ES-I3 (cell line): ENCODE measurements at regions not wholly inside any gene's neighbourhood (a gene's known extent, or its start where the extent isn't known, plus 50 kb on each side); places are given as distances from the start of the nearest gene placed in this dataset.

Source experiments
- H3K36me3 ChIP-seq: 2 replicates; pipeline ENCODE4 v1.6.1; 2013; ENCODE audit warnings: mild to moderate bottlenecking, low read length, control low read depth, moderate library complexity; ENCODE audit not compliant: insufficient read depth
- H3K4me1 ChIP-seq: 2 replicates; pipeline ENCODE4 v1.6.1; 2013; ENCODE audit warnings: mild to moderate bottlenecking, control low read depth, low read length; ENCODE audit not compliant: insufficient read depth
- H3K9ac ChIP-seq: 2 replicates; pipeline ENCODE4 v1.6.1; 2013; ENCODE audit warnings: low read depth, mild to moderate bottlenecking, low read length, moderate library complexity
- H3K9me3 ChIP-seq: 2 replicates; pipeline ENCODE4 v1.6.1; 2013; ENCODE audit warnings: mild to moderate bottlenecking, low read length, moderate library complexity; ENCODE audit not compliant: control insufficient read depth, insufficient read depth

DNA sequence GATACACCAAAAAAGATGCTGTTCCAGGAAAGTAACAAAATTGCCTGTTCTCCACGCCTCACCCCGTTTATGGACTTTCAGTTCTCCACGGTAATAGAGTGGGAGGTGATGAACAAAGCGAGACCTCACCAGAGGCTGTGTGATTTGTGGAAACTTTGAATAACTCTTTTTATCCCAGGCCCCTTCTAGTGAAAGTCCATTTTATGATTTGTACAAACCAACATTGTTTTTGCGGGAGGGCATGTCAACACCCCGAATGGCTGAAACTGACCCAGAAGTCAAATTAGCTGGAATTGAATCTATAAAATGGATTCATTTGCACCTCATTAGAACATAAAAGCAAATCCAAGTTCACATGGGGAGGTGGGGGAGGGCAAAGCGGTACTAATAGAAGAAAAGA lies 517.8 kb downstream of the CDH26 start:
- Histone ChIP-seq H3K4me1 (no peaks in the 10 kb centered on the region; the same call in 1 of the 2 replicates), H3K36me3 (no peaks in the 10 kb centered on the region), H3K9ac (no peak overlapping the region), H3K9me3 (no peaks in the 10 kb centered on the region)

DNA sequence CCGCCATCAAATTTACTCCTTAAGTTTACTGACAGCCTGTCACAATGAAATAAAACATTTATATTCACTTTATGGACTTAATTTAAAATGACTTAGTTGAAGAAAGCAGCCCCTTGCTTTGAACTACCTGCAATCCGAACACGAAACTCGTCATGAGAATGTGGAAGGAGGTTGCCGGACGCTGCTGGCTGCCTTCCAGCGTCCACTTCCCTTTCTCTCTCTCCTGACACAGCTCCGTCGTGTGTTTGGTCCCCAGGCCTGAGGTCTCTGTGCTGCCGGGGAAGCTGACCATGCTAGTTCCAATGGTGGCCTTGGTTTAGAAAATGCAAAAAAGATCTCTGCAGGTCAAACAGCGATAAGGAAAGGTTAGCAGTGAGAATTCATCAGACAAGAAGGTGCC lies 519.7 kb downstream of the CDH26 start:
- no peaks in the 10 kb centered on the region for H3K36me3 ChIP-seq
- no peaks in the 10 kb centered on the region for H3K9me3 ChIP-seq
- no peaks in the 10 kb centered on the region; the same call in 1 of the 2 replicates for H3K4me1 ChIP-seq
- no peak overlapping the region for H3K9ac ChIP-seq

DNA sequence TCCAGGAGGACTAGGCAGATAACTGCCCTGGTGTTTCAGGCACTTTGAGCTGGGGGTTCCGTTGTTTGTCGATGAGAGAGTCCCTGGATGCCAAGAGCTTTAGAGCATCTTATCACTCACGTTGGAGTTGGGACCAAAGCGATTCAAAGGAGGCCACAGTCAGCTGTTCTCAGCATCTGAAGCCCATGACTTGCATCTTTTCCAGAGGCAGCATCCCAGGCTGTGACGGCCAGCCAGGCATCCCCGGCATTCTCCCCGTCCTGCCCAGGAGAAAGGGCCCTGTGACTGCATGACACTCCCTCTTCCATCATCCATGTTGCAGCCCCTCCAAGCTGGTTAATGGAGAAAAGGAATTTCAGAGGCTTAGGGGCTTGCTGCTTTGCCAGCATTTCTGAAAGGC lies 520.3 kb downstream of the CDH26 start:
- H3K36me3 ChIP-seq: no peaks in the 10 kb centered on the region

DNA sequence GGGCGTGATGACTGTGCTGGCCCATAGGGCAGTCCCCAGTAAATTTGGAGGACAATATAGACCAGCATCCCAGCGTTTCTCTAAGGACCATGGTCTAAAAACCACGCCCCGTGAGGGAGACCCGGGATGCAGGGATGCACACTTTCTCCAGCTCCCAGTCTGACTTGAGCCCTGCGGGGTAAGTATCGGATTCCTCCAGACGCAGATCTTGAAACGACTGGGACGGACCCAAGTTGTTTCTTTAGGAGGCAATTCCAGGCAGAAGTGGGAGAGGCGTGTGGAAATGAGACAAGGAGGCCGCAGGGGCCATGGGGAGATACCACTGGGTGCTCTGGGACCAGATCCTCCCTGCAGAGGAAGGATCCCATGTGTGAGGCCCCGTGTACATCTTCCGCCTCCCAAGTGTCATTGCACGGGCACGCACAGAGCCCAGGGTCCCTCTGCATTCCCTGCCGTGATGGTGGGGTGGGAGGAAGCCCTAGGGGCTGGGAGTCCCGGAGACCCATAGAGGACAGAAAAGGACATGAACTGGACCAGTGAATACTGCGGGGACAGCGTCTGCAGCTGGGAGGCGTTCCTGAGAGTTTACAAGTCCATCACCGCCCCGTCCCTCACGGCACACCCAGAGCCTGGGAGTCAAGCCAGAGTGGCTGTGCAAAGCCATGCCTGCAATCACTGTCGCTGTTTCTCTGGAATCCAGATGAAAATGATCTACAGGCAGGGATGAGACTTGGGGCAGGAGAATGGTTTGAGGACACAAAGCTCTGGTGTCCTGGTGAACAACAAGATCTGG lies 522.9 kb downstream of the CDH26 start:
- Histone ChIP-seq H3K4me1 (no peaks in the 10 kb centered on the region), H3K9ac (no peak overlapping the region), H3K36me3 (no peaks in the 10 kb centered on the region), H3K9me3 (no peaks in the 10 kb centered on the region)

More for the DNA sequence above, 520.3 kb downstream of the CDH26 start:
- no peaks in the 10 kb centered on the region; the same call in 1 of the 2 replicates for H3K4me1 ChIP-seq
- no peaks in the 10 kb centered on the region for H3K9me3 ChIP-seq
- H3K9ac ChIP-seq: no peak overlapping the region

DNA sequence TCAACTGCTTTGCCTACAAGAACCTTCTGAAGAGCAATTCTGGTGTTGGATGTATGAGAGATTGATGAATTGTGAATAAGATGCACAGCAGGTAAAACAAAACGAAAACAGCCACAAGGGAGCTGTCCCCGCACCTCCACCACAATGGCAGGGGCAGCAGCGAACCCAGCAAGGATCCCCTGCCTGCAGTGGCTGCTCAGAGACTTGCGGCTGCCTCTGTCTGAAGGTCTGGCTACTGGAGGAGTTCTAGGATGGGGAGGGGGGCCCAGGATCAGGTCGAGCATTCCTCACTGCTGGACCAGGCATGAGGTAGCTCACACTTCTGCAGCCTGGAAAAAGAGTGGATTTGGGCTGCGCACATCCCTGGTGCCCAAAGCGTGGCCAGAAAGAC lies 523.5 kb downstream of the CDH26 start:
- no peaks in the 10 kb centered on the region for H3K4me1 ChIP-seq
- H3K9ac ChIP-seq: no peak overlapping the region
- no peaks in the 10 kb centered on the region for H3K9me3 ChIP-seq
- no peaks in the 10 kb centered on the region for H3K36me3 ChIP-seq

DNA sequence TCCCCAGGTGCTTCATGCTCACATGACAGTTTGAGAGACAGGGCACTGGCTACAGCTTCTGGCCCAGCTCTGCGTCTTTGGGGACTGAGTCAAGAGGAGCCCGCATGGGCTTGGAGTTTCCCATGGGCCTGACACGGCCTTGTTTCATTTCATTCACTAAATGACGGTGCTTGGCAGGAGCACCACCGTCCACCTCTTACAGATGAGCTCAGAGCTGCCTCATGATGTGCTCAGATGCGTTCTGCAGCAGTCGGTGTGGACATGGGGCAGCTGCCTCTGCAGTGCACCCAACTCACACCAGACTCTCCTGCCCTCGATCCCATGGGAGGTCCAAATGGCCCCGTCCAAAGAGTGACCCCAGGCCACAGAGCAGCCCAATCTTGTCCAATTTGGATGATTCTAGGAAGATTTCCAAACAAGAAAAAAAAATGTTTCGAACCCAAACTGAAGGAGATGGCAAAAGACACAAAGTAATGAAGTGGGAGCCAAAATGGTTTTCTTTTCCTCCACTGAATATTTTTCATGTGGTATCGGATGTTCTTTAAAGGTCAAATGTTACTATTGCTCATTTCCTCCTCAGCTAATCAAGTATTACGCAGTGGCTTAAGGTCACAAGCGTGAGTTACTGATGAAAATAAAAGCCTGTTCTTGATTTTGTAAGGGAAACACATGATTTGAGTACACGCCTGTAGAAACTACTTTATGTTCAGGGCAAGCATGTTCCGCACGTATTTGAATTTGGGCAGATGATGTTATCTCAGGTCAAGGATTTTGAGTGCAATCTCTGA lies 524.2 kb downstream of the CDH26 start:
- H3K9me3 ChIP-seq: no peaks in the 10 kb centered on the region
- no peak overlapping the region for H3K9ac ChIP-seq
- H3K36me3 ChIP-seq: no peaks in the 10 kb centered on the region
- no peaks in the 10 kb centered on the region for H3K4me1 ChIP-seq

DNA sequence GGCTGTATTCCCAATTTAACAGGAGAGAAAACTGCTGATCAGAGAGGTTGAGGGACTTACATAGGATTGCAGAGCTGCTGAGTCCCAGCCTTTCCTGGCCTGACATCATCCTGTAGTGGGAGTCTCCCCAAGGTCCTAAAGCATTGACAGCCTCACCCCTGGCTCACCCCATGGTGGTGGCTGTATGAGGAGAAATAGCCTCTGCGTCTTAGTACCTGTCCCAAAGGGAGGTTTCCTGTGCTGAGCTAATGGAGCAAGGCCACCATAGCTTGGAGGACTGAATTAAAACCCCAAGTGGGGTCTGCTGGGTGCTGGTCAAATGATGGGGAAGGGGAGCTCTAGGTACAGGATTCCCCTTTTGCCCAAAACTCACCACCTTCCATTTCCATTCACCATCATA lies 525.1 kb downstream of the CDH26 start:
- Histone ChIP-seq H3K9me3 (no peaks in the 10 kb centered on the region), H3K9ac (no peak overlapping the region), H3K36me3 (no peaks in the 10 kb centered on the region), H3K4me1 (no peaks in the 10 kb centered on the region)

DNA sequence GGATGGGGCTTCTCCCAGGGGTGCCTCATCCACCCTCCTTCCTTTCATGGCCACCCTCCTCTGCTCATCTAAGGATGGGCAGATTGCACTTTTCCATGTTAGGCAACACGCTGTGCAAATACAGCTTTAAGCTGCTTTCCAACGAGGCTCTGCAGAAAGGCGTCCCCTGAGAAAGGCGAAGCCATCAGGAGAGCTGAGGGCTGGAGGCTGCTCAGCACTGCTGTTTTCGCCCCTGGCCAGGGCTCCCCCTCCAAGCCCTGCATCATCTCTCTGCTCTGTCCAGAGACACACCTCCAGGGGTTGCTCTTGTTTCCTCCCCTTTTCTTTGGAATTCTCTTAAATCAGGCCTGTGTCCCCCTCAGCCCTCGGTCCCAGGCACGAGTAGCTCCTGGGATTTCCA lies 526.1 kb downstream of the CDH26 start:
- Histone ChIP-seq H3K36me3 (no peaks in the 10 kb centered on the region), H3K4me1 (no peaks in the 10 kb centered on the region), H3K9ac (no peak overlapping the region), H3K9me3 (no peaks in the 10 kb centered on the region)

DNA sequence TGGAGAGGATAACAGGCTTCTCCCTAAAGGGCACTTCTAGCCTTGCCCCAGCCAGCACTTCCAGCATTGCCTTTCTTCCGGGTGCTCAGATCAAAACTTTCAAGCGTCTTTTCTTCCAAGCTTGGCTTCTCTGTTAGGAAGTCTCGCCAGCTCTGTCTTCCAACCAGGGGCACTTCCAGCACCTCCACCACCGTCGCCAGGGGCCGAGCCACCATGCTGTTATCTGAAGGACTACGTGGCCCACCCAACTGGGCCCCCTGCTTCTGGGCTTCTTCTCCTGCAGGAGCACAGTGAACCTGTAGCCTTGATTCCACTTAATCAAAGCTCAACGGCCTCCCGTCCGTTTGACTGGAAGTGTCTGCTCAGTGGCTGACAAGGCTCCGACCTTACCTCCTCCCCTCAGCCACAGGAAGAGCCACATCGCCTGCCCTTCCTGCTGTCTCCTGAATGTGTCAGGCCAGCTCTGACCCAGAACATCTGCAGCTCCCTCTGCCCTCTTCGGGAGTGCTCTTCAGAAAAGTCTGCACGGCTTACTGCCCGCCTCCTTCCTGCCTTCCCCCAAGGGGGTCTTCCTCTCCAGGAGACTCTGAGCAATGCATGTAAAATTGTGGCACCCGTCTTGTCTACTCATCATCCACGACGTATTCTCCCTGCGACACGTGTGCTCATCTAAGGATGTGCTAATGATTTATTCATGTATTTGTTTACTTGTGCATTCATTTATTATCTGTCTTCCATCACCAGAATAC lies 527.0 kb downstream of the CDH26 start:
- no peak overlapping the region for H3K9ac ChIP-seq
- H3K36me3 ChIP-seq: no peaks in the 10 kb centered on the region
- H3K9me3 ChIP-seq: no peaks in the 10 kb centered on the region
- H3K4me1 ChIP-seq: no peaks in the 10 kb centered on the region

DNA sequence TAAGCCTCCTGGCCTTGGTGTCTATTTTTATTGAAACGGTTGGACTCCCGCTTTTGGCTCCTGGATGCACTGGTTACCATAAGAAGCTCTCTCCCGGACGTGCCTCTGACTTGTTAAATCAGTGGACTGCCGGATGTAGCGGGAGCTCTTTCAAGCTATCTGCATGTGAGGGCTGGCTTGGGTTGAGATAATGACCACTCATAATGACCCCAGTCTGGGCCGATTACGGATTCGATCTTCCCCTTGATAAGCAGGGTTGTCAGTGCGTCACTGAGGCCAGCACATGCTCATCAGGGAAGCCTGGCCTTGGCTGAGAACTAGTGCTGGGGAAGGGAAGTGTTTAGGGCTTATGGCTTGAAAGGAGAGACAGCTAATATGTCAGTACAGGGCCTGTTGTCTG lies 528.1 kb downstream of the CDH26 start:
- Histone ChIP-seq H3K36me3 (no peaks in the 10 kb centered on the region), H3K9me3 (no peaks in the 10 kb centered on the region), H3K4me1 (no peaks in the 10 kb centered on the region), H3K9ac (no peak overlapping the region)

DNA sequence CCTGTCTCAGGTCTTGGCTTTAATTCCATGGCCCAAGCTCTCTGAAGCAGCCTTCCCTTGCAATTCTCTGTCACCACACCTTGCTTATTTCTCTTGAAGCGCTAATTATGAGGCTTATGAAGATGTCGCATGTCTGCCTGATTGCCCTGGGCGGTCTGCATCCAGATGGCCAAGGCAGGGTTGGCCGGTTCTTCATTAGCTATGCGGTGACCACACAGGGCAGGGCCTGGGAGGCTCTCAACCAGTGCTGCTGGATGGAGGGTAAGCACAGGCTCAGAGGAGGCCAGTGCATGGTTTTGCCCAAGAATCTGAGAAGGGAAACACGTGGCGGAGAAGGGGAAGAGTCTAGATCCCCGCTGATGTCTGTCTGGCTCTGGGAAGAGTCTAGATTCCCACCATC lies 528.7 kb downstream of the CDH26 start:
- Histone ChIP-seq H3K36me3 (no peaks in the 10 kb centered on the region), H3K4me1 (no peaks in the 10 kb centered on the region)

DNA sequence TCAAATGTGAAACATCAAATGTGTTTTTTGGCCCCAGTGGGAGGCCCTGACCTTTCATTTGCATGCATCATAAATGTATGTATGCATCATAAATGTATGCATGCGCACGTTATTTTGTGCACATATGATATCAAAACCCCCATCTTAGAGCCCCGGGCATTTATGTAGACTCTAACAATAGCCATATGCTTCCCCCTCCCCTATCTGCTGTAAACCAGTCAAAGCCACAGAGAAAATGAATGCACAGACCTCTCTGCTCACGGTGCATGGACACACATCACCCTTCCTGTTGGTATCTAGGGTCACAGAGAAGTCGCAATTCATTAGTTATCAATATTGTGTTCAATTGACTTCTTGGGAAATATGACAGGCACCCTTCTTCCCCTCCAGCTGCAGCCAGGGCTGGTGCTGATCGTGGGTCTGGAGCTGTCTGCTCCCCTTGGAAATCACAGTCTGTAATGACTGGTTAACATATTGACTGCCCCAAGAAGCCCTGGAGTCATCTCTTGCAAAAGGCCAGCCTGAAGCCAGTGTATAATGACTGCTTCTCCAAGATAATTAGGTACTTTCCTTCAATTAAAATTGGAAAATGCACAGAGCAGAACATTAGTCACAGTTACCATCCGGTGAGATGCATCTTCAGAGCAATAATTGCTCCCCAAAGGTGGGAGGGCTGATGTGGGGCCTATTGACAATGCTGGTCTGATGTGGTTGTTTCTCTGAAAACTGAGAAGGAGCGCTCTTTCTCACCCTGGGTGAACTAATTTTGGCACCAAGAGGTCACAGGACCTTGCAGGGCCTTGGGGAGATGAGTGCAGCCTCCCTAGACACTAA lies 532.2 kb downstream of the CDH26 start:
- Histone ChIP-seq H3K4me1 (0 out of 2 replicates have a peak, but pooled peaks cover 5% of the 10 kb centered on the region), H3K36me3 (no peaks in the 10 kb centered on the region), H3K9me3 (no peaks in the 10 kb centered on the region), H3K9ac (no peak overlapping the region)

More for the DNA sequence above, 528.7 kb downstream of the CDH26 start:
- Histone ChIP-seq H3K9ac (no peak overlapping the region), H3K9me3 (no peaks in the 10 kb centered on the region)

DNA sequence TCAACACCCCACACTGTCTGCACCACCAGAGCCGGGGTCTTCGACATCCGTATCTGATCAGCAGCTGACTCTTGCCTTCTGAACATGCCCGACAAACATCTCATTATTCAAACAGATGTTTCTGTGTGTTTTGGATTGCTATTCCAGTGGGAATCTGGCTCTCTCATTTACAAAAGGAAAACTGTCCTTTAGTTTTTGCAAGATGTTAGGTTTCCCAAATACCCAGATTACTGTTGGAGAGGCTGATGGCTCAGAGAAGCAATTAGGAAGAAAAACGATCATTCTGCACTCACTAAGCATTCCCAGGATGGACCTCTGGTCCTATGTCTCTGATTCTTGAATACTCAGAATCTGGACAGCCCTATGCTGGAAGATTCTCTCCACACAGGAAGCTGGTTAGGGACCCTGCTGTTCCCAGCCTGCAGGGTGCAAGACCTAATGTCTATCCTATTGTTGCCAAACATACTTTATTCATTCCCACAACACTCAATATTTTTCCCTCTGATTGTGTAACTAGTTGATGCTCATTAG lies 532.9 kb downstream of the CDH26 start:
- Histone ChIP-seq H3K36me3 (no peaks in the 10 kb centered on the region), H3K9me3 (no peaks in the 10 kb centered on the region), H3K9ac (no peak overlapping the region), H3K4me1 (0 out of 2 replicates have a peak, but pooled peaks cover 5% of the 10 kb centered on the region)
